DND-41 (cell line): ENCODE measurements at regions not wholly inside any gene's neighbourhood (a gene's known extent, or its start where the extent isn't known, plus 50 kb on each side); places are given as distances from the start of the nearest gene placed in this dataset.

Source experiments
- EZH2 ChIP-seq: IDR thresholded peaks from 3 replicates; pipeline ENCODE4 v1.6.1; 2012; ENCODE audit warnings: borderline replicate concordance, low read depth, mild to moderate bottlenecking, moderate library complexity, low read length, inconsistent platforms; ENCODE audit not compliant: severe bottlenecking
- TF ChIP-seq, protein P1 (sequence below): IDR thresholded peaks from 2 replicates; pipeline ENCODE4 v1.5.1; 2012; ENCODE audit warnings: borderline replicate concordance, low read length, moderate library complexity, mild to moderate bottlenecking; ENCODE audit not compliant: poor library complexity, severe bottlenecking; ENCODE audit errors: extremely low read depth

DNA sequence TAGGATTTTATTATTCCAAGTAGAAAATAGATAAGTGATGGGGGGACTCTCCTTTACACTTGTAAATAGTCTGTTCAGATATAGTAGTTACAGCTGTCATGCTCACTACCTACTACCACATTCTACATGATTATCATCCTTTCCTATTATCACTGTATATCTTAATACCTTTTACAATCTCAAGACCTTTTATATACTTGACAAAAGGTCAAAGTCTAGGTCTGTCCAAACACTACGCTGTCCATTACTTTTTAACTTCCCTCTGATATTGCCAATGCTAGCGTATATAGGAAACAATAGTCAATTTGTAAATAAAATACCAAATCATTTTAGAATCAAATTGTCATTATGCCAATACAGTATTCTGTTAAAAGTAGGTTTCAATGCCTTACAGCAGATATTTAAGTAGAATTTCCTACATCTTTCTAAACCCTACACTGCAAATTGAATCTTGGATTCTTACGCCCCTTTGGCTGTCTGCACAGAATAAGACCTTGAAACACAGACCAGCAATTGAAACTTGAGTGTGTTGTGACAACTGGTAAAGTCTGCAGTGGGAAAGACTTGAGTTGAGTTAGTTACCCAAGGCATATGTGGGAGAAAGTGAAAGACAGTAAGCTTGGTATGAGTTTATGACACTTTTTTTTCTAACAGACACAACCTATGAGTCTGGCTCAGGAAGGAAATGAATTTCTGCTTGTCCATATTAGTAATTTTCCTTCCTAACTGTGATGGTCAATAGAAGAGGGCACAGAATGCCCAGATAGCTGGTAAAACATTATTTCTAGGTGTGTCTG, 827.6 kb upstream of the ACO1 start:
- TF ChIP-seq, protein P1, sequence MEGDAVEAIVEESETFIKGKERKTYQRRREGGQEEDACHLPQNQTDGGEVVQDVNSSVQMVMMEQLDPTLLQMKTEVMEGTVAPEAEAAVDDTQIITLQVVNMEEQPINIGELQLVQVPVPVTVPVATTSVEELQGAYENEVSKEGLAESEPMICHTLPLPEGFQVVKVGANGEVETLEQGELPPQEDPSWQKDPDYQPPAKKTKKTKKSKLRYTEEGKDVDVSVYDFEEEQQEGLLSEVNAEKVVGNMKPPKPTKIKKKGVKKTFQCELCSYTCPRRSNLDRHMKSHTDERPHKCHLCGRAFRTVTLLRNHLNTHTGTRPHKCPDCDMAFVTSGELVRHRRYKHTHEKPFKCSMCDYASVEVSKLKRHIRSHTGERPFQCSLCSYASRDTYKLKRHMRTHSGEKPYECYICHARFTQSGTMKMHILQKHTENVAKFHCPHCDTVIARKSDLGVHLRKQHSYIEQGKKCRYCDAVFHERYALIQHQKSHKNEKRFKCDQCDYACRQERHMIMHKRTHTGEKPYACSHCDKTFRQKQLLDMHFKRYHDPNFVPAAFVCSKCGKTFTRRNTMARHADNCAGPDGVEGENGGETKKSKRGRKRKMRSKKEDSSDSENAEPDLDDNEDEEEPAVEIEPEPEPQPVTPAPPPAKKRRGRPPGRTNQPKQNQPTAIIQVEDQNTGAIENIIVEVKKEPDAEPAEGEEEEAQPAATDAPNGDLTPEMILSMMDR: no peak
- no peak for TF ChIP-seq EZH2
